ENCODE measurements at regions not wholly inside any gene's neighbourhood (a gene's known extent, or its start where the extent isn't known, plus 50 kb on each side); places are given as distances from the start of the nearest gene placed in this dataset.
"Not testable (repeated sequence)": the region's sequence is repeated elsewhere in the genome, so short reads cannot be mapped to it uniquely, and the experiment has no call there.

GRCh38 chr2:242075696-242076095 lies 206.2 kb downstream of the RTP5 start:
- Histone ChIP-seq H3K79me2 (no peaks in the 10 kb centered on the region), H3K9ac (no peak overlapping the region), H3K9me3 (ENCODE audit: control insufficient read depth, low read length) (no peaks in the 10 kb centered on the region), H3K4me1 (no peaks in the 10 kb centered on the region), H2AFZ (no peak overlapping the region), H3K4me3 (ENCODE audit: low read depth, low read length) (no peak overlapping the region), H3K4me2 (ENCODE audit: low read length) (no peak overlapping the region), H3K27me3 (ENCODE audit: control insufficient read depth, insufficient read depth, low read length) (no peaks in the 10 kb centered on the region), H3K27ac (no peak overlapping the region), H3K36me3 (ENCODE audit: control insufficient read depth, insufficient read depth, low read length) (no peaks in the 10 kb centered on the region)
- TF ChIP-seq CTCF (IDR thresholded peaks at IDR 0.05): no peak

- H3K9me3 ChIP-seq (ENCODE audit: control insufficient read depth, low read length); H3K27ac ChIP-seq; H3K9ac ChIP-seq; H3K36me3 ChIP-seq (ENCODE audit: control insufficient read depth, insufficient read depth, low read length); H3K4me3 ChIP-seq (ENCODE audit: low read depth, low read length); H3K79me2 ChIP-seq; H2AFZ ChIP-seq; H3K4me1 ChIP-seq; H3K4me2 ChIP-seq (ENCODE audit: low read length); H3K27me3 ChIP-seq (ENCODE audit: control insufficient read depth, insufficient read depth, low read length): not testable (repeated sequence)
These were observed 206.7 kb downstream of the RTP5 start for GRCh38 chr2:242076184-242076583.

- not testable (repeated sequence) for H3K27ac ChIP-seq; H3K9ac ChIP-seq; H3K79me2 ChIP-seq; H3K4me3 ChIP-seq (ENCODE audit: low read depth, low read length); H3K9me3 ChIP-seq (ENCODE audit: control insufficient read depth, low read length); H3K27me3 ChIP-seq (ENCODE audit: control insufficient read depth, insufficient read depth, low read length); H3K36me3 ChIP-seq (ENCODE audit: control insufficient read depth, insufficient read depth, low read length); H2AFZ ChIP-seq; H3K4me1 ChIP-seq; H3K4me2 ChIP-seq (ENCODE audit: low read length)
These were observed 208.9 kb downstream of the RTP5 start for GRCh38 chr2:242078426-242078825.

- not testable (repeated sequence) for H3K4me3 ChIP-seq (ENCODE audit: low read depth, low read length); H3K4me2 ChIP-seq (ENCODE audit: low read length); H3K36me3 ChIP-seq (ENCODE audit: control insufficient read depth, insufficient read depth, low read length); H3K9me3 ChIP-seq (ENCODE audit: control insufficient read depth, low read length); H3K27me3 ChIP-seq (ENCODE audit: control insufficient read depth, insufficient read depth, low read length); H3K79me2 ChIP-seq; H3K4me1 ChIP-seq; H3K9ac ChIP-seq; H3K27ac ChIP-seq; H2AFZ ChIP-seq
These were observed 210.3 kb downstream of the RTP5 start for GRCh38 chr2:242079792-242080191.

- not testable (repeated sequence) for H3K9me3 ChIP-seq (ENCODE audit: control insufficient read depth, low read length); H3K36me3 ChIP-seq (ENCODE audit: control insufficient read depth, insufficient read depth, low read length); H3K9ac ChIP-seq; H3K4me1 ChIP-seq; H3K27ac ChIP-seq; H3K4me3 ChIP-seq (ENCODE audit: low read depth, low read length); H2AFZ ChIP-seq; H3K4me2 ChIP-seq (ENCODE audit: low read length); H3K79me2 ChIP-seq; H3K27me3 ChIP-seq (ENCODE audit: control insufficient read depth, insufficient read depth, low read length)
These were observed 211.2 kb downstream of the RTP5 start for GRCh38 chr2:242080575-242081214.

GRCh38 chr2:242084034-242084433 lies 214.5 kb downstream of the RTP5 start:
- H3K4me3 ChIP-seq (ENCODE audit: low read depth, low read length); H3K9ac ChIP-seq; H3K36me3 ChIP-seq (ENCODE audit: control insufficient read depth, insufficient read depth, low read length); H3K4me1 ChIP-seq; H3K27ac ChIP-seq; H3K9me3 ChIP-seq (ENCODE audit: control insufficient read depth, low read length); H3K27me3 ChIP-seq (ENCODE audit: control insufficient read depth, insufficient read depth, low read length); H2AFZ ChIP-seq; H3K4me2 ChIP-seq (ENCODE audit: low read length); H3K79me2 ChIP-seq: not testable (repeated sequence)

GRCh38 chr2:242085024-242085674 lies 215.6 kb downstream of the RTP5 start:
- not testable (repeated sequence) for H3K27ac ChIP-seq; H3K9me3 ChIP-seq (ENCODE audit: control insufficient read depth, low read length); H3K79me2 ChIP-seq; H3K4me3 ChIP-seq (ENCODE audit: low read depth, low read length); H2AFZ ChIP-seq; H3K27me3 ChIP-seq (ENCODE audit: control insufficient read depth, insufficient read depth, low read length); H3K4me1 ChIP-seq; H3K4me2 ChIP-seq (ENCODE audit: low read length); H3K36me3 ChIP-seq (ENCODE audit: control insufficient read depth, insufficient read depth, low read length); H3K9ac ChIP-seq
